Left ventricle myocardium inferior (tissue), 1 donor: ENCODE measurements at regions not wholly inside any gene's neighbourhood (a gene's known extent, or its start where the extent isn't known, plus 50 kb on each side); places are given as distances from the start of the nearest gene placed in this dataset.

ENCODE experiments used
- DNase-seq: peaks from one replicate; pipeline ENCODE4 v3.0.0-alpha.2; 2020
- H3K27ac ChIP-seq: fragments of 200-600 bp; replicated peaks from 2 replicates; pipeline ENCODE4 v1.8.0; 2021
- H3K27me3 ChIP-seq: fragments of 200-600 bp; 2 replicates; pipeline ENCODE4 v1.8.0; 2021; ENCODE audit warnings: low read depth
- H3K36me3 ChIP-seq: fragments of 200-600 bp; 2 replicates; pipeline ENCODE4 v1.8.0; 2021
- H3K4me1 ChIP-seq: fragments of 200-600 bp; 2 replicates; pipeline ENCODE4 v1.8.0; 2021
- H3K4me3 ChIP-seq: fragments of 200-600 bp; 2 replicates; pipeline ENCODE4 v1.8.0; 2021; ENCODE audit warnings: mild to moderate bottlenecking, moderate library complexity
- H3K9me3 ChIP-seq: fragments of 200-600 bp; replicated peaks from 2 replicates; pipeline ENCODE4 v1.8.0; 2021
- CTCF ChIP-seq: fragments of 200-600 bp; IDR thresholded peaks from 2 replicates; pipeline ENCODE4 v1.8.0; 2021; ENCODE audit warnings: antibody characterized with exemption, mild to moderate bottlenecking, borderline replicate concordance
- intact Hi-C: fragments of 100-400 bp; cut with micrococcal nuclease; formaldehyde crosslinking; loops from one replicate; pipeline ENCODE4 v1.11.0; 2022
- donor health status: DM: no; HTN: yes; CAD: no; lungs with severe emphysema.

- H3K4me3 ChIP-seq, result no peak overlapping the region
- H3K9me3 ChIP-seq, result no peaks in the 10 kb centered on the region
- H3K27ac ChIP-seq, result no peak overlapping the region
- DNase-seq, result no peak
- no peaks in the 10 kb centered on the region for H3K4me1 ChIP-seq
- H3K36me3 ChIP-seq, result no peaks in the 10 kb centered on the region
- peaks cover 71% of the 10 kb centered on the region for H3K27me3 ChIP-seq
- no peak for TF ChIP-seq CTCF
- intact Hi-C loops, result no loop called here
These were observed 201.8 kb upstream of the PPP2R2D start for GRCh38 chr10:131698986-131699385.

GRCh38 chr10:131700032-131700431 is 200.8 kb upstream of the PPP2R2D start:
- H3K27me3 ChIP-seq, result peaks cover 64% of the 10 kb centered on the region
- no peak overlapping the region for H3K4me3 ChIP-seq
- intact Hi-C loops, result no loop called here
- TF ChIP-seq CTCF, result no peak
- H3K36me3 ChIP-seq, result no peaks in the 10 kb centered on the region
- no peak for DNase-seq
- no peak overlapping the region for H3K27ac ChIP-seq
- no peaks in the 10 kb centered on the region for H3K4me1 ChIP-seq
- H3K9me3 ChIP-seq, result no peaks in the 10 kb centered on the region

- Histone ChIP-seq H3K4me1 (no peaks in the 10 kb centered on the region), H3K36me3 (no peaks in the 10 kb centered on the region), H3K4me3 (no peak overlapping the region), H3K27ac (no peak overlapping the region), H3K27me3 (peaks cover 60% of the 10 kb centered on the region), H3K9me3 (no peaks in the 10 kb centered on the region)
- no peak for DNase-seq
- TF ChIP-seq CTCF, result no peak
- intact Hi-C loops, result no loop called here
These were observed 200.3 kb upstream of the PPP2R2D start for GRCh38 chr10:131700506-131700905.

- Histone ChIP-seq H3K27ac (no peak overlapping the region), H3K36me3 (no peaks in the 10 kb centered on the region), H3K27me3 (peaks cover 54% of the 10 kb centered on the region), H3K4me1 (no peaks in the 10 kb centered on the region), H3K4me3 (no peak overlapping the region), H3K9me3 (peaks cover 4% of the 10 kb centered on the region)
- no peak for TF ChIP-seq CTCF
- intact Hi-C loops, result no loop called here
- no peak for DNase-seq
These were observed 199.5 kb upstream of the PPP2R2D start for GRCh38 chr10:131701131-131701947.

GRCh38 chr10:131702531-131703356 is 198.1 kb upstream of the PPP2R2D start:
- H3K27me3 ChIP-seq, result peaks cover 53% of the 10 kb centered on the region
- H3K4me3 ChIP-seq, result no peak overlapping the region
- H3K4me1 ChIP-seq, result no peaks in the 10 kb centered on the region
- H3K9me3 ChIP-seq, result peaks cover 18% of the 10 kb centered on the region
- TF ChIP-seq CTCF, result no peak
- no peak overlapping the region for H3K27ac ChIP-seq
- DNase-seq, result no peak
- intact Hi-C loops, result no loop called here
- H3K36me3 ChIP-seq, result no peaks in the 10 kb centered on the region
